H54 (cell line): ENCODE measurements at regions not wholly inside any gene's neighbourhood (a gene's known extent, or its start where the extent isn't known, plus 50 kb on each side); places are given as distances from the start of the nearest gene placed in this dataset.

Experiments used
- DNase-seq: peaks from one replicate; pipeline ENCODE4 v3.0.0; 2011; ENCODE audit warnings: low spot score, mixed read lengths; ENCODE audit not compliant: insufficient read length
- FAIRE-seq: peaks from 3 replicates; lab custom pipeline; 2011; peaks lifted over from hg19 to GRCh38; lab: Jason Lieb, UNC
- POLR2A ChIP-seq: IDR thresholded peaks from 2 replicates; pipeline ENCODE4 v1.6.1; 2011; ENCODE audit warnings: low read depth, mild to moderate bottlenecking, low read length

DNA sequence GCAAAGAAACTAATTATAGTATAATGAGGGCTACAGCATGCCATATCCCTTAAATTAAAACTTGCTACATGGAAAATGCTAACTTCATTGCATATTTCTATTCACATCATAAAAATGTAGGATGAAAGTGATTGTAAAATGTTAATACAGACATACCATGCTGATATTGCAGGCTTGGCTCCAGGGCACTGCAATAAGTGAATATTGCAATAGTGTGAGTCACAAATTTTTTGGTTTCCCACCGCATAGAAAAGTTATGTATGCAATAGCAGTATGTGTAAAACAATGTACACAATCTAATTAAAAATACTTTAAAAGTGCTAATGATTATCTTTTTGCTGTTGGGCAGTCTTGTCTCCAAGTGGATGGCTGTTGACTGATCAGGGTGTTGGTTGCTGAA lies 162.1 kb downstream of the CD8B2 start:
- FAIRE-seq (no peak), DNase-seq (no peak)
- TF ChIP-seq POLR2A = no peak

DNA sequence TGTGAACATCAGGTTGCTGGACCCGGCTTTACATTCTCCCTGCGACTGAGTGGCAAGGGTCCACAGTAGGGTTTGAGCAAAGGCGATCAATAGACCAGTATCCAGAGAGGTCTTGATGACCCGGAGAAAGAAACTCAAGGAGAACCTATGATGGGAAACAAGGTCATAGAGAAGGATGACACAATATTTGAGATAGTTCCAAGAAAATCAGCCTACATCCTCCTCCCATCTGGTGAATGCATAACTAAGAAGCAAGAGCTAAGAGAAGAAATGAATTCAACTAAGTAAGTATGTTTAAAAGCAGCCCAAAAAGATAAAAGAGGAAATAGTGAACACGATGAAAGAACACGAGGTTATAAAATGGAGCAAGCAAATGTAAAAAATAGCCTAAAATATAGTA lies 166.3 kb downstream of the CD8B2 start:
- no peak for FAIRE-seq
- no peak for TF ChIP-seq POLR2A
- no peak for DNase-seq

DNA sequence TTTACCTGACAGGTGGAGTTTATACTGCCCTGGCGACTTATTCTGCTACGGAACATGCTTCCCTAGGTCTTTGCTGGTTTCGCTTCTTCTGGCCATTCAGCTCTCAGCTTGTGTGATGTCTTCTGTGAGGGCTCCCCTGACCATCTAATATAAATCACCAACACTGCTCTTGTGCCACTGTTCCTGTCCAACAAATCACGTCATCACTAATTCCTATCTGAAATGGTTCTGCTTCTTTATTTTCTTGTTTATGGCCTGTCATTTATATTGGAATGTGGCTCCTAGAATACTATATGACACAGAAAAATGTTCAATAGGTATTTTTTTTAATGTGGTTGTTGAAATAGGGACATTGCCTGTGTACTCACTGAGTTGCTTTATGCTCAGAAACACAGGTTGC lies 171.5 kb downstream of the CD8B2 start:
- TF ChIP-seq POLR2A = no peak
- DNase-seq = no peak
- FAIRE-seq = no peak

DNA sequence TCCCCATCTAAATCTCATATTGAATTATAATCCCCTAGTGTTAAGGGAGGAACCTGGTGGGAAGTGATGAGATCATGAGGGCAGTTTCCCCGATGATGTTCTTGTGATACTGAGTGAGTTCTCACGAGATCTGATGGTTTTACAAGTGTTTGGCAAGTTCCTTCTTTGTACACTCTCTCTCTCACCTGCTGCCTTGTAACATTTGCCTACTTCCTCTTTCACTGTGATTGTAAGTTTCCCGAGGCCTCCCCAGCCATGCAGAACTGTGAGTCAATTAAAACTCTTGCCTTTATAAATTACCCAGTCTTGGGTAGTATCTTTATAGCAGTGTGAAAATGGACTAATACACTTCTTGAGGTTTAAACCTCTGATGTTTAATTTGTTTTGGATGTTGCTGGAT lies 177.5 kb downstream of the CD8B2 start:
- FAIRE-seq = no peak
- DNase-seq = no peak
- no peak for TF ChIP-seq POLR2A

DNA sequence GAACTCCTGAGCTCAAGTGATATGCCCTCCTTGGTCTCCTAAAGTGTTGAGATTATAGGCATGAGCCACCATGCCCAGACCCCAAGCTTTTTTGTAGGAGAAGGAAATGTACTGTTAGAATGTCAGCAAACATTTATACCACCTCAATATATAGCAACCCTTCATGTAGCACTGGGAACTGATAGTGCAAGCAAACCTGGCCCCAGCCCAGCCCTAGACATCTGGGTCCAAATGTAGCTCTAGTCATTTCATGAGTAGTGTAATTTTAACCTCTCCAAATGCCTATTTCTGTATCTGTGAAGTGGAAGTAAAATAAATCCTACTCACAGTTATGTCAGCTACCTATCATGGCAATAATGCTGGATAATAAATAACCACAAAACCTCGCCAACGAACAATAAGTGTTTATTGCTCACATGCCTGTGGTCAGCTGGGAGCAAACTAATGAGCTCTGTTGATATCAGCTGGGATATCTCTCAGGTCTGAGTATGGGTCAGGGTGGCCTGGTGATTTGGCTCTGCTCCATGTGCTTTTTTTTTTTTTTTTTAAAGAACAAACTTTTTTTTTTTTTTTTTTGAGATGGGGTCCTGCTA lies 180.4 kb downstream of the CD8B2 start:
- DNase-seq (no peak), FAIRE-seq (no peak)
- TF ChIP-seq POLR2A = no peak

DNA sequence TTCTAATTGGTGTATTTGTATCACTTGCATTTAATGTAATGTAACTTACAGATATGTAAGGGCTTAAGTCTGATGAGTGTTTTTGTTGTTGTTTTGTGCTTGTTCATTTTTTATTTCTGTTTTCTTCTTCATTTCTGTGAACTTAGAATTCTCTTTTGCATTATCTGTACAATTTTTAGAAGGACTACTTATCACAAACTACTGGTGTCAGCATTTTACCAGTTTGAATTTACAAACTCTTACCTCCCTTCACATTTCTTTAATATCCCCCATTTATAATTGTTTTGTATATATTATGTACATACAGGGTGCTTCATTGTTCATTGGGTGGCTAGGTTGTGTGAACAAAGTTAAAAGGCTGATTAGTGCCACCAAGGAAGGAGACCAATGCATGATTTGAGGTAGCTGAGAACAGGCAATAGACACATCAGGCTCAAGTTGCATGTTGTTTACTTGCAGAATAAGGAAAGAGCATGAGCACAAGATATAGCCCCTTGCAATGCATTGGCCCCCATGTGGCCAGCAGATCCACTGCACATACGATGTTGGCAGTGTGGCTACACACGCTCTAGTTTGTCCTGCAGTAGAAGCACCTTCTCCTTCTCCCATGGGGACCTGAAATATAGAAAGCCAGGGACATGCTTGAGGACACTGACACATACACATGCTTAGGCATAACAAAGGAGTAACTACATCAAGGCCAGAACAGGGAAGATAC lies 198.2 kb downstream of the CD8B2 start:
- no peak for TF ChIP-seq POLR2A
- FAIRE-seq = no peak
- DNase-seq = no peak

DNA sequence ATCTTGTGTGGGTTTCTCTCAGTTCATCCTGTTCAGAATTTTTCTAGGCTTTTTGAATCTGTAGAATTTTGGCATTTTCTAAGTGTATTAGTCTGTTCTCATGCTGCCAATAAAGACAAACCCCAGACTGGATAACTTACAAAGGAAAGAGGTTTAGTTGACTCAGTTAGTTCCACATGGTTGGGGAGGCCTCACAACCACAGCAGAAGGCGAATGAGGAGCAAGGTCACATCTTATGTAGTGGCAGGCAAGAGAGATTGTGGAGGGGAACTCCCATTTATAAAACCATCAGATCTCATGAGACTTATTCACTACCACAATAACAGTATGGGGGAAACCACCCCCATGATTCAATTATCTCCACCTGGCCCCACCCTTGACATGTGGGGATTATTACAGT lies 199.2 kb downstream of the ST6GAL2 start:
- FAIRE-seq = no peak
- no peak for DNase-seq
- TF ChIP-seq POLR2A = no peak

DNA sequence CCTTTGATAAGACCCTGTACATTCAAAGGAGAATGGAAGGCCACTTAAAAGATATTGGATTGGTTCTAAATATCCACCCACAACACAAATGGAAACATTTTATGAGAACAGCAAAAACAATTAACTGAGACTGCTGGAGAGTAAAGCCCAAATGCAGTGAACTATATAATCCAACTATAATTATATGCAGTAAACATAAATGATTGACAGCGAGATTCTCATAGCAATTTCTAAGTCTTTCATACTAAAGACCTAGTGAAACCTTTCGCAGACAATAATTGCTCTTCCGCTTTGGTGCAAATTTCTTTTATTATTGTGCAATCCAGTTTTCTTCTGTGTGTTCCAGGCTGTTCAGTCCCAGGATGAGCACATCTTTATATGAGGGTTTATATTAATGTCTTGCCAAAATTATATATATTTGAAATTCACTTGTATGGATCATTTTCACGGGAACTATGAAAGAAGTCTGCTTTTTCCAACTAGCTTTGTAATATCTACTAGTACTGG lies 190.9 kb downstream of the ST6GAL2 start:
- TF ChIP-seq POLR2A = no peak
- FAIRE-seq = no peak
- DNase-seq = no peak

DNA sequence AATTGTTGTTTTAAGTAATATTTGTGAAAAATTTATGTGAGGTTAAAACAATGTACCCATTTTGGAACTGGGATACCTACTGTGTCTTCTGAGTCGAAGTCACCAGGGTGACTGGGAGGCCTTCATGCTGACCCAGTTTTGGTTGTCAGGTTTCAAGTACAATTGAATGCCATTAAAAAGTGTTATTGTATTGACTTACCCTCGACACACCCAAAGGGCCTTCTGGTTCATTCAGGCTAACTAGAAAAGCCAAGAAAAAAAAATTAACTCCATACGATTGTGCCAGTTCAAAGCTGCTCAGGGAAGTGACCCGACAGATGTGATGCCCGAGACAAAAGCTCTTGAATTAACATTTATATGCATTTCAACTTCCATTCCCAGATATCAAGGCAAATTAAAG lies 190.0 kb downstream of the ST6GAL2 start:
- FAIRE-seq = no peak
- TF ChIP-seq POLR2A = no peak
- DNase-seq = no peak

DNA sequence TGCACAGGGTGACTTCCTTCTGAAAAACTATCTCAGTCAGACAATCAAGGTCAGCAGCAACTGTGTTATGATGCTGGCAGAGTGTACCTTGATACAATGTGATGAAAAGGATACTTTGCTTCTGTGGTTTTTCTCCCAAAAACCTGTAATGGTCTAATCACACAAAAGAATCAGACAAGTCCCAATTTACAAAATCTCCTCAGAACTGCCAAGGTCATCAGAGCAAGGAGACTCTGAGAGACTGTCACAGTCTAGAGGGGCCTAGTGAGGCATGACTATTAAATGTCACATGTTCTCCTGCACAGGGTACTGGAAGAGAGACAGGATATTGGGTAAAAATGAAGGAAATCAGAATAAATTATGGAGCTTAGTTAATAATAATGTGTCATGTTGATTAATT lies 185.4 kb downstream of the ST6GAL2 start:
- no peak for DNase-seq
- FAIRE-seq = no peak
- TF ChIP-seq POLR2A = no peak

DNA sequence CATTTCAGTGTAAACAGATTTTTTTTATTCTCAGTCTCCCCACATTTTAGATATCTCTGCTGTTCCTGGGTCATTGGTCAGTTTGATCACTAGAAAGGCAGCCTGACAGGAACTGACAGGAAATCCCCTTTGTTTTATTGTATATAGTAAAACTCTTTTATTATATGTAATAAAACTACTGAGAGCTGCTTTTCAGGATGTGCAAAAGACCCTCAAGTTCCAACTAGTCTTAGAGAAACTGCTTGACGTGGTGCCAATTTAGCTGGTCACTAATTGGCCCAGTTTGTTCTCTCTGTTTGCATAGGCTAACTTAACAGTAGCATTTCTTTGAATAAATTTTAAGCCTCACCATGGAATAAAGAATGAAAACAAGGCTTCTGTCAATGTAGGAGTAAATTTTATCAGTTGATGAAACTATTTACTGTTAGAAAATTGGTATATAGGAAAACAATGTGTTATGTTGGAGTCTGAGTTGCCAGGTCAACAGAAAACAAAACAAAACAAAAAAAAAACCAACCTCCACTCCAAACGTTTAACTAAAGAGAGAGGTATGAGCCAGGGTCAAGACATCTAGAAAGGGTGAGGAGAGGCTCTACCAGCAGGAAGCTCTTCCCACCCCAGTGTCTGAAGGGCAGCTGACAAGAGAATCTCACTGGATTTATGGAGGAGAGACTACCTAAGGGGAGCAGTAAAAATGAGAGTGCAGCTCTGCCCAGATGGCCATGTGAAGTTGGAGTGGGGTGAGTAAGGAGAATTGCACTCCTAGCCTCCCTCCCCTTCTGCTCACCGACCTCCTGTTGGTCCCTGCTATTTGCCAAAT lies 184.6 kb downstream of the ST6GAL2 start:
- FAIRE-seq (no peak), DNase-seq (no peak)
- TF ChIP-seq POLR2A = no peak

DNA sequence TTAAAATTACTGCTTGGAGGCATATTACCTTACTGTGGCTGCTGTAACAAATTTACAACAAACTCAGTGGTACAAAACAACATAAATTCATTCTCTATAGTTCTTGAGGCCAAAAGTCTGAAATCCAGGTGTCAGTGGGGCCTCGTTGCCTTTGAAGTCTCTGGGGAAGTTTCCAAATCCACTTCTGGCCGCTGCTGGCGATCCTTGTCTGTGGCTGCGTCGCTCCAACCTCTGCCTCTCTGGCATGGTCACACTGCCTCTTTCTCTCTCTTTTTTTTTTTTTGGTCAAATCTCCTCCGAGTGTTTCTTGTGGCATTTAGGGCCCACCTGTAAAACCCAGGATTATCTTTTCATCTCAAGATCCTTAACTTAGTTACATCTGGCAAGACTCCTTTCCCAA lies 182.8 kb downstream of the ST6GAL2 start:
- FAIRE-seq = no peak
- no peak for DNase-seq
- TF ChIP-seq POLR2A = no peak

DNA sequence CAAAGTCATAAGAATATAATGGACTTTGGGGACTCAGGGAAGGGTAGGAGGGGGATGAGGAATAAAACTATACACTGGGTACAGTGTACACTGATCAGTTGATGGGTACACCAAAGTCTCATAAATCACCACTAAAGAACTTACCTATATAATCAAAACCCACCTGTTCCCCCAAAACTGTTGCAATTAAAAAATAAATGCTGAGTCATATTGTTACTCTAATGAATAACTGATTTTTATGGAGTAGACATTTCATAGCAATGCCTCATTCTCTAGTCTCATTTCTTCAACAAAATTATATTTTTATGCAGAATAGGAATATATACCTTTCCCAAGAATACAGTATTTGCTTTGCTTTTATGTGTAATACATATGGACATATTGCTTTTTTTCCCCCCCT lies 181.2 kb downstream of the ST6GAL2 start:
- FAIRE-seq = no peak
- no peak for TF ChIP-seq POLR2A

DNA sequence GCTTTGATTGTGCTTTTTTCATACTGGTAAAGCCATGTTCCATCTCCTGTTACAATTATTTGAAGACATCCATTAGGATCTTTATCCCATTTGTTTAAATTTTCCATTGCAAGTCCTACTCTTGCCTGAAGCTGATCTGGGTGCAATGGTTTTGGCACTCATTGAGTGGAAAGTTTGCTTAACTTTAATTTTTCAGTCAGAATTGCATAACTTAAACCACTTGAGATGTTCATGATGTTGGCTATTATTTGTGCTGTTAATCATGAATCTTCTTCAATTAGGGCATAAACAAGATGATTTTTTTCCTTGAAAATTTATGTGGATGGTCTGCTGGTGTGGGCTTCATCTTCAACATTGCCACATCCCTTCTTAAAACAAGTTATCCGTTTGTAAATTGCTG lies 180.1 kb downstream of the ST6GAL2 start:
- no peak for TF ChIP-seq POLR2A
- no peak for FAIRE-seq
- no peak for DNase-seq

More for the DNA sequence above, 181.2 kb downstream of the ST6GAL2 start:
- DNase-seq = no peak
